ENCODE measurements at regions not wholly inside any gene's neighbourhood (a gene's known extent, or its start where the extent isn't known, plus 50 kb on each side); places are given as distances from the start of the nearest gene placed in this dataset.
A peak's percentile ranks its signal among the peaks of the same experiment; 100 is the strongest.

GRCh38 chr5:84680908-84681307 lies 296.2 kb upstream of the EDIL3 start:
- no peaks in the 10 kb centered on the region for H3K79me1 ChIP-seq (ENCODE audit: low read depth, low read length)
- no peak overlapping the region for H2BK5ac ChIP-seq (ENCODE audit: low read depth, low read length)
- H2BK20ac ChIP-seq (ENCODE audit: low read length): no peak overlapping the region
- no peak overlapping the region for H2BK12ac ChIP-seq (ENCODE audit: low read depth, low read length)
- no peaks in the 10 kb centered on the region for H4K20me1 ChIP-seq (replicated peaks in 1 of 2; ENCODE audit: control insufficient read depth in 1 of 2, insufficient read depth in 2 of 2, low read length in 2 of 2)
- no peak overlapping the region for H2BK15ac ChIP-seq (ENCODE audit: low read length)
- peaks cover 0 to 3% (median 0%) of the 10 kb centered on the region in 4 experiments; a peak in 1 of 7 replicates for H3K4me1 ChIP-seq (replicated peaks in 1 of 4; ENCODE audit: control insufficient read depth in 3 of 4, insufficient read depth in 4 of 4, low read length in 3 of 4)
- H4K5ac ChIP-seq (ENCODE audit: insufficient read length, low read depth, low read length): no peak overlapping the region
- no peaks in the 10 kb centered on the region for H3K79me2 ChIP-seq (ENCODE audit: control insufficient read depth in 1 of 2, insufficient read depth in 2 of 2, low read length in 2 of 2)
- no peak overlapping the region for H3K9ac ChIP-seq (replicated peaks in 1 of 4; ENCODE audit: extremely low read depth in 1 of 4, low read depth in 3 of 4, low read length in 3 of 4)
- H3K23ac ChIP-seq (ENCODE audit: insufficient read length): no peak overlapping the region
- H4K8ac ChIP-seq (ENCODE audit: extremely low read depth, insufficient read depth, low read length): no peak overlapping the region
- no peak overlapping the region for H3K4ac ChIP-seq (replicated peaks; ENCODE audit: insufficient read length, low read depth, low read length)
- H3K9me3 ChIP-seq (ENCODE audit: insufficient read depth in 2 of 2, low read depth in 1 of 2, low read length in 1 of 2): no peaks in the 10 kb centered on the region
- no peak overlapping the region for H3K56ac ChIP-seq (replicated peaks; ENCODE audit: insufficient read length, low read depth, low read length)
- no peak overlapping the region for H3K4me3 ChIP-seq (ENCODE audit: extremely low read depth in 1 of 4, insufficient read depth in 2 of 4, low read depth in 3 of 4, low read length in 4 of 4)
- no peak overlapping the region for H2AK5ac ChIP-seq (ENCODE audit: low read depth, low read length)
- no peak overlapping the region for H3K14ac ChIP-seq (ENCODE audit: insufficient read length)
- no peak overlapping the region for H2BK120ac ChIP-seq (replicated peaks; ENCODE audit: low read depth, low read length)
- ChIA-PET POLR2A (ENCODE audit: partially characterized antibody) (no interaction called here), CTCF (ENCODE audit: partially characterized antibody) (no interaction called here)
- H2AFZ ChIP-seq (ENCODE audit: low read length): no peak overlapping the region
- H3K4me2 ChIP-seq (ENCODE audit: insufficient read depth in 1 of 2, low read depth in 2 of 2, low read length in 2 of 2): no peak overlapping the region
- FAIRE-seq: peak; percentile 7
- no peaks in the 10 kb centered on the region for H3K36me3 ChIP-seq (ENCODE audit: control insufficient read depth in 2 of 4, insufficient read depth in 4 of 4, low read length in 3 of 4)
- H3K23me2 ChIP-seq (ENCODE audit: low read depth, low read length): no peaks in the 10 kb centered on the region
- no peak overlapping the region for H3K27ac ChIP-seq (ENCODE audit: low read depth, low read length)
- H3K18ac ChIP-seq (ENCODE audit: extremely low read depth, low read length): no peak overlapping the region
- no peaks in the 10 kb centered on the region for H3K27me3 ChIP-seq (replicated peaks in 1 of 4; ENCODE audit: control insufficient read depth in 3 of 4, extremely low read depth in 1 of 4, insufficient read depth in 3 of 4, low read length in 3 of 4)
- no peak overlapping the region for H4K91ac ChIP-seq (replicated peaks; ENCODE audit: insufficient read length, low read length)
- TF ChIP-seq TAF7 (optimal IDR thresholded peaks at IDR 0.05; ENCODE audit: borderline replicate concordance, low read depth, low read length) (no peak), FOSL1 (IDR thresholded peaks at IDR 0.05; ENCODE audit: insufficient read depth, low read depth, low read length) (no peak), YY1 (IDR thresholded peaks at IDR 0.05; ENCODE audit: low read depth, low read length) (no peak)
- DNase-seq (ENCODE audit: low read depth in 1 of 2, low spot score in 2 of 2): no peak

Measured in H1 (cell line).